Ishikawa (cell line): ENCODE measurements at regions not wholly inside any gene's neighbourhood (a gene's known extent, or its start where the extent isn't known, plus 50 kb on each side); places are given as distances from the start of the nearest gene placed in this dataset.

ENCODE experiments used
- CEBPB ChIP-seq: IDR thresholded peaks from 2 replicates; pipeline ENCODE4 v1.6.1; 2012
- CREB1 ChIP-seq: IDR thresholded peaks from 2 replicates; pipeline ENCODE4 v1.6.1; 2012; ENCODE audit warnings: low read depth
- EGR1 ChIP-seq: IDR thresholded peaks from 2 replicates; pipeline ENCODE4 v1.6.1; 2012
- EP300 ChIP-seq: IDR thresholded peaks from 2 replicates; pipeline ENCODE4 v1.6.1; 2012; ENCODE audit warnings: borderline replicate concordance
- FOXM1 ChIP-seq: IDR thresholded peaks from 2 replicates; pipeline ENCODE4 v1.6.1; 2012; ENCODE audit warnings: low read depth, borderline replicate concordance
- MAX ChIP-seq: IDR thresholded peaks from 2 replicates; pipeline ENCODE4 v1.6.1; 2012
- NFIC ChIP-seq: IDR thresholded peaks from 2 replicates; pipeline ENCODE4 v1.6.1; 2012
- RAD21 ChIP-seq: IDR thresholded peaks from 2 replicates; pipeline ENCODE4 v1.6.1; 2012; ENCODE audit warnings: low read depth
- REST ChIP-seq: IDR thresholded peaks from 2 replicates; pipeline ENCODE4 v1.6.1; 2012; ENCODE audit warnings: low read depth, mild to moderate bottlenecking
- TAF1 ChIP-seq: IDR thresholded peaks from 2 replicates; pipeline ENCODE4 v1.6.1; 2012; ENCODE audit warnings: low read depth, mild to moderate bottlenecking
- TCF12 ChIP-seq: IDR thresholded peaks from 2 replicates; pipeline ENCODE4 v1.6.1; 2012; ENCODE audit warnings: low read depth
- TEAD4 ChIP-seq: IDR thresholded peaks from 2 replicates; pipeline ENCODE4 v1.6.1; 2012
- USF1 ChIP-seq: IDR thresholded peaks from 2 replicates; pipeline ENCODE4 v1.6.1; 2012
- YY1 ChIP-seq: IDR thresholded peaks from 2 replicates; pipeline ENCODE4 v1.6.1; 2012; ENCODE audit warnings: low read depth
- ZBTB7A ChIP-seq: IDR thresholded peaks from 2 replicates; pipeline ENCODE4 v1.6.1; 2012; ENCODE audit warnings: low read depth

GRCh38 chr5:2948875-2949274 is 197.4 kb upstream of the IRX2 start:
- no peak for TF ChIP-seq EGR1
- TF ChIP-seq MAX, result no peak

GRCh38 chr5:2946315-2946714 is 194.8 kb upstream of the IRX2 start:
- no peak for TF ChIP-seq YY1
- no peak for TF ChIP-seq TCF12

- TF ChIP-seq NFIC (no peak), USF1 (no peak), EGR1 (no peak), RAD21 (no peak), EP300 (no peak), TCF12 (no peak)
Observed at GRCh38 chr5:2936413-2936812, 184.9 kb upstream of the IRX2 start.

GRCh38 chr5:2929779-2930178 is 178.3 kb upstream of the IRX2 start:
- TF ChIP-seq EGR1, result no peak
- TF ChIP-seq CEBPB, result no peak
- no peak for TF ChIP-seq TAF1
- no peak for TF ChIP-seq YY1
- no peak for TF ChIP-seq CREB1
- no peak for TF ChIP-seq MAX
- no peak for TF ChIP-seq ZBTB7A

- TF ChIP-seq TAF1 (no peak), TEAD4 (no peak), MAX (no peak), USF1 (no peak), REST (no peak), FOXM1 (no peak), EP300 (no peak), TCF12 (no peak), YY1 (no peak), RAD21 (no peak)
Observed at GRCh38 chr5:2921651-2922050, 170.2 kb upstream of the IRX2 start.

GRCh38 chr5:2921176-2921575 is 169.7 kb upstream of the IRX2 start:
- TF ChIP-seq EGR1 (no peak), TAF1 (no peak), ZBTB7A (no peak), NFIC (no peak), EP300 (no peak), USF1 (no peak), TCF12 (no peak)

GRCh38 chr5:2920312-2920711 is 168.8 kb upstream of the IRX2 start:
- TF ChIP-seq RAD21, result no peak
- TF ChIP-seq USF1, result no peak
- TF ChIP-seq MAX, result no peak
- TF ChIP-seq TAF1, result no peak
- TF ChIP-seq TCF12, result no peak
- TF ChIP-seq EP300, result no peak
